GM12878 (cell line): ENCODE measurements at regions not wholly inside any gene's neighbourhood (a gene's known extent, or its start where the extent isn't known, plus 50 kb on each side); places are given as distances from the start of the nearest gene placed in this dataset.

Source experiments
- ATAC-seq: fragments of 200-7000 bp; cut with Tn5 transposase; 3 replicates; pipeline ENCODE4 v1.9.1; 2020; ENCODE audit warnings: mild to moderate bottlenecking, moderate library complexity
- BruUV-seq: library from RNA; stranded (reverse); fragments of 400-500 nt; replicated peaks from 2 replicates; lab custom pipeline; 2021; lab: Mats Ljungman, UMichigan
- CTCF ChIA-PET: fragments of 300-600 bp; sonication (Branson Sonifier 250); formaldehyde crosslinking; extraction: SDS; loops from one replicate; lab custom pipeline; 2021; ENCODE audit warnings: inconsistent platforms; lab: Yijun Ruan, JAX
- POLR2A ChIA-PET: fragments of 350-600 bp; formaldehyde crosslinking; extraction: SDS; loops from one replicate; lab custom pipeline; 2021; ENCODE audit warnings: inconsistent platforms; lab: Charles Lee
- RAD21 ChIA-PET: fragments of 300-600 bp; sonication (Branson Sonifier 250); formaldehyde crosslinking; loops from one replicate; lab custom pipeline; 2023; ENCODE audit warnings: antibody characterized with exemption; ENCODE audit not compliant: unreplicated experiment; lab: Charles Lee
- SMC1A ChIA-PET: fragments of 300-600 bp; sonication (Branson Sonifier 250); formaldehyde crosslinking; loops from one replicate; lab custom pipeline; 2023; ENCODE audit not compliant: unreplicated experiment, uncharacterized antibody; lab: Charles Lee
- DNase-seq: peaks from one replicate; pipeline ENCODE4 v3.0.0-alpha.2; 2011; ENCODE audit warnings: low read depth, low spot score
- FAIRE-seq: peaks from 3 replicates; lab custom pipeline; 2011; peaks lifted over from hg19 to GRCh38; lab: Jason Lieb, UNC
- H2AFZ ChIP-seq: 2 replicates; pipeline ENCODE4 v1.6.0; 2011; ENCODE audit warnings: low read depth, low read length, control low read depth; ENCODE audit not compliant: control insufficient read depth
- H3K27ac ChIP-seq: 2 replicates; pipeline ENCODE4 v1.5.1; 2011; ENCODE audit warnings: control low read depth; ENCODE audit not compliant: control insufficient read depth, insufficient read depth
- H3K27me3 ChIP-seq, 2 experiments: replicated peaks in 1 of 2; 2 replicates each; pipeline versions ENCODE4 v1.6.0 to v1.6.1; 2011; ENCODE audit warnings: low read length in 1 of 2; ENCODE audit not compliant: control insufficient read depth in 2 of 2, insufficient read depth in 2 of 2
- H3K36me3 ChIP-seq, 2 experiments: 2 replicates each; pipeline ENCODE4 v1.5.1; 2011; ENCODE audit warnings: low read length in 1 of 2; ENCODE audit not compliant: control insufficient read depth in 2 of 2, insufficient read depth in 2 of 2
- H3K4me1 ChIP-seq: 2 replicates; pipeline ENCODE4 v1.6.1; 2011; ENCODE audit warnings: mild to moderate bottlenecking, low read length, moderate library complexity, mixed read lengths; ENCODE audit not compliant: control insufficient read depth, insufficient read depth
- H3K4me2 ChIP-seq: 2 replicates; pipeline ENCODE4 v1.6.0; 2011; ENCODE audit warnings: control low read depth; ENCODE audit not compliant: control insufficient read depth, insufficient read depth
- H3K4me3 ChIP-seq: fragments of 200-600 bp; sonication (generic); 2 replicates; pipeline ENCODE4 v1.5.1; 2016
- H3K79me2 ChIP-seq: 2 replicates; pipeline ENCODE4 v1.6.0; 2011; ENCODE audit warnings: low read length; ENCODE audit not compliant: control insufficient read depth, insufficient read depth
- H3K9ac ChIP-seq: 2 replicates; pipeline ENCODE4 v1.8.0; 2011; ENCODE audit warnings: low read length, control low read depth, mixed read lengths; ENCODE audit not compliant: control insufficient read depth, insufficient read depth
- H3K9me3 ChIP-seq: replicated peaks from 3 replicates; pipeline ENCODE4 v1.5.1; 2011; ENCODE audit warnings: mild to moderate bottlenecking, low read length; ENCODE audit not compliant: control insufficient read depth, insufficient read depth
- H4K20me1 ChIP-seq: 2 replicates; pipeline ENCODE4 v1.6.0; 2011; ENCODE audit not compliant: control insufficient read depth, insufficient read depth
- ATF3 ChIP-seq: IDR thresholded peaks from 2 replicates; pipeline ENCODE4 v1.6.1; 2011; ENCODE audit warnings: low read depth, mild to moderate bottlenecking, low read length, moderate library complexity, borderline replicate concordance; ENCODE audit errors: extremely low read depth
- NBN ChIP-seq: fragments of 450-650 bp; IDR thresholded peaks from 2 replicates; pipeline ENCODE4 v1.6.1; 2016
- WGBS: methylation state at CpG from one replicate; pipeline ENCODE4 v1.1.6; 2016; ENCODE audit warnings: low lambda C conversion rate; ENCODE audit not compliant: insufficient replicate concordance, insufficient coverage; ENCODE audit errors: missing lambda C conversion rate; 5-methylcytosine and 5-hydroxymethylcytosine counted together
- in situ Hi-C: fragments of 300-500 bp; cut with MboI; formaldehyde crosslinking; loops from 9 replicates; pipeline ENCODE4 v1.14.3; 2018; ENCODE audit warnings: mixed read lengths
- intact Hi-C: fragments of 100-400 bp; cut with micrococcal nuclease; formaldehyde crosslinking; loops from one replicate; pipeline ENCODE4 v1.14.2; 2022; ENCODE audit not compliant: unreplicated experiment

- BruUV-seq, result no TSS peak
- Histone ChIP-seq H3K4me2 (no peak overlapping the region), H3K9ac (no peak overlapping the region), H3K9me3 (no peaks in the 10 kb centered on the region), H3K36me3 (no peaks in the 10 kb centered on the region), H3K27ac (no peak overlapping the region), H3K79me2 (no peaks in the 10 kb centered on the region), H2AFZ (no peak overlapping the region), H3K27me3 (no peaks in the 10 kb centered on the region; a peak in 1 of 4 replicates), H3K4me1 (no peaks in the 10 kb centered on the region), H3K4me3 (no peak overlapping the region), H4K20me1 (no peaks in the 10 kb centered on the region)
- POLR2A ChIA-PET, result no interaction called here
- ATAC-seq (no peak), DNase-seq (no peak), FAIRE-seq (no peak)
- intact Hi-C loops, result no loop called here
- WGBS, result 0% methylated on average over 1 of the region's 1 CpG
- in situ Hi-C loops, result no loop called here
- CTCF ChIA-PET, result no interaction called here
- SMC1A ChIA-PET, result no interaction called here
- no peak for TF ChIP-seq NBN
- RAD21 ChIA-PET, result no interaction called here
These were observed 245.4 kb upstream of the TUT7 start for GRCh38 chr9:86599561-86599960.

DNA sequence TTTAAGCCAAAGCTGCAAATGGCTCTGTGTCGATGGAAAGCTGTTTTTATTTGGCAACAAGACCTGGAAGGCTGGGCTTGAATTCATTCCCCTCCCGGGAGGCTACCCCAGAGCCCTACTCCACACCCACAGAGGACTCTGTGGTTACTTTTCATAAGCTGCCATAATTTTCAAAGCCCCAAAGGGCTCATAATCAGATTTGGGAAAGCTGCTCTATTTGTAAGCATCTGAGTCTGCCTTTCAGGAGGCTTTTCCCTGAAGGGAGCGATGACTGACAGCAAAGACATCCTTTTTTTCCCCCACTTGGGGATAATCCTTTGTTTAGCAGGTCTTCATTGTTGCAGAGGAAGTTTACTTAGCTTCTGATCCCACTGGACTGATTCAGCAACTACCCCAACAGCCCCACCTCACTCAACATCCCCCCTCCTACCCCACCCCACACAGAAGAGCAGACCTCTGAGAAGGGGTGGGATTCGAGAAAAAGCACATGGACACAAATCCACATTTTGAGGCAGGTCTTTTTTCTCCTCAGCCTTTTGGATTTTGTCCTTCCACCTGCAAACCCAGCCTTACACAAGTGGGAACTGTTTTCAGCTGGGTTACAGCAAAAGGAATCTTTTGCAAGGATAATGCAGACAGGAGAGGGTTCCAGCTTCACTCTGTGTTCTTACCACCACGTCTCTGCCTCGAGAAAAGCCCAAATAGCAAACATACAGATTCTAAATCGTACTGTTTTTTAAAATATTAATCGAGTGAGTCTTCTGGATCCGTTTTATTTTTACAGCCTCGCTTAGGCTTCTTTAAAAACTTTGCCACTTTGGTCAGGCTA, 244.4 kb upstream of the TUT7 start:
- no peak overlapping the region for H3K4me2 ChIP-seq
- intact Hi-C loops, result no loop called here
- ATAC-seq (no peak), DNase-seq (no peak), FAIRE-seq (no peak)
- ChIA-PET CTCF (no interaction called here), POLR2A (no interaction called here), SMC1A (interaction anchor here (0.7 to 1.0 kb wide), 2 partner anchors 40 to 1223 kb away, joined by 3 read pairs; no protein-coding TSS in a partner anchor), RAD21 (no interaction called here)
- H3K79me2 ChIP-seq, result no peaks in the 10 kb centered on the region
- H3K4me3 ChIP-seq, result no peak overlapping the region
- H3K9ac ChIP-seq, result no peak overlapping the region
- no TSS peak for BruUV-seq
- no peaks in the 10 kb centered on the region for H3K9me3 ChIP-seq
- H3K4me1 ChIP-seq, result no peaks in the 10 kb centered on the region
- H3K27ac ChIP-seq, result no peak overlapping the region
- in situ Hi-C loops, result no loop called here
- H3K27me3 ChIP-seq, result no peaks in the 10 kb centered on the region; a peak in 1 of 4 replicates
- TF ChIP-seq ATF3, result no peak
- no peaks in the 10 kb centered on the region for H4K20me1 ChIP-seq
- WGBS, result 10% methylated on average over 10 of the region's 10 CpGs
- H2AFZ ChIP-seq, result no peak overlapping the region
- H3K36me3 ChIP-seq, result no peaks in the 10 kb centered on the region
